ENCODE measurements at regions not wholly inside any gene's neighbourhood (a gene's known extent, or its start where the extent isn't known, plus 50 kb on each side); places are given as distances from the start of the nearest gene placed in this dataset.

- DNase-seq: no peak
- no peak for TF ChIP-seq CTCF (IDR thresholded peaks at IDR 0.05)
- H3K36me3 Mint-ChIP-seq: no peaks in the 10 kb centered on the region
- WGBS (ENCODE audit: insufficient coverage): 87% methylated on average over 5 of the region's 7 CpGs
- H3K4me3 ChIP-seq (ENCODE audit: low read length): no peak overlapping the region
- no peaks in the 10 kb centered on the region for H3K4me1 Mint-ChIP-seq
- no peaks in the 10 kb centered on the region for H3K27me3 ChIP-seq (ENCODE audit: control insufficient read depth, insufficient read depth, low read length)
- no peaks in the 10 kb centered on the region for H3K4me1 ChIP-seq (ENCODE audit: control insufficient read depth, insufficient read depth, low read length)
- no peak overlapping the region for H3K27ac Mint-ChIP-seq
- H3K36me3 ChIP-seq (ENCODE audit: control insufficient read depth, insufficient read depth, low read length): no peaks in the 10 kb centered on the region
- peaks cover 7 to 12% of the 10 kb centered on the region in 2 donors for H3K9me3 Mint-ChIP-seq
- H3K4me3 Mint-ChIP-seq: no peak overlapping the region
- no peak for ATAC-seq
- no peaks in the 10 kb centered on the region for H3K27me3 Mint-ChIP-seq (ENCODE audit: low read depth in 2 of 2)
- no peaks in the 10 kb centered on the region for H3K9me3 ChIP-seq (ENCODE audit: control insufficient read depth, insufficient read depth, low read length)
- intact Hi-C loops (cut with micrococcal nuclease): no loop called here
- no peak overlapping the region for H3K27ac ChIP-seq (ENCODE audit: low read length)
These were observed 1386.9 kb upstream of the WWC1 start for GRCh38 chr5:166904571-166904970.

DNA sequence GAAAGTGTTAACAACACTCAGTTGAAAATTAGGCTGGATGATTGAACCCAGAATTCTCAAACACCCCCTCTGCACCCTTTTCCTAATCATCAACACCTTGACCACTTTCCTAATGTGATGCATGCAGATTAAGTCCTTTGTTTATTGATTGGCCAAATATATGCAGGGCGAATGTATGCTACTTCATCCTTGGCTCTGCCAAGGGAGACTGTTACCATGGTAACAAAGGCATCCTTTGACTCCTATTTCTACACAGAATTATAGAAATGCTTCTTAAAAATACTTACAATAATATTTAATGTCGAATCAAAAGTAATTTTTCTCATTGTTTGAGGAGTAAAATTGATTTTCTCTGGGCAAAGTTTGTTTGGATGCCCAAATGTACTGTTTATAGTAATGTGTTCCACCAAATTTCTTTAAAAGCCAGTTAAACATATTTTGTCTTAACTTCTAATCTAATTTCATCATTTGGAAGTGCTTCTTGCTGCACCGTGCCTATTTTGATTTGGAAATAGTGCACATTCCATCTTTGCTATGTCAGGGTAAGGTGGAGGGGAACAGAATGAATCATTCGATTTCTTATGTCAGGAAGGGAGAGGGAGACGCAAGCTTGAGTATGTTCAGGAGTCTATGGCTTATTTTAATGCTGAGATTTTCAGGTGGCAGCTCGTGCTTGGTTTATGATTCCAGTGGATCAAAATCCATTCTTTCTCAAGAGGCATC, 1384.3 kb upstream of the WWC1 start:
- Mint-ChIP-seq H3K4me1 (no peaks in the 10 kb centered on the region), H3K27ac (no peak overlapping the region), H3K36me3 (no peaks in the 10 kb centered on the region), H3K27me3 (ENCODE audit: low read depth in 2 of 2) (no peaks in the 10 kb centered on the region), H3K9me3 (peaks cover 6 to 12% of the 10 kb centered on the region in 2 donors), H3K4me3 (no peak overlapping the region)
- DNase-seq (no peak), ATAC-seq (no peak)
- Histone ChIP-seq H3K36me3 (ENCODE audit: control insufficient read depth, insufficient read depth, low read length) (no peaks in the 10 kb centered on the region), H3K4me1 (ENCODE audit: control insufficient read depth, insufficient read depth, low read length) (no peaks in the 10 kb centered on the region), H3K27me3 (ENCODE audit: control insufficient read depth, insufficient read depth, low read length) (no peaks in the 10 kb centered on the region), H3K27ac (ENCODE audit: low read length) (no peak overlapping the region), H3K9me3 (ENCODE audit: control insufficient read depth, insufficient read depth, low read length) (no peaks in the 10 kb centered on the region), H3K4me3 (ENCODE audit: low read length) (no peak overlapping the region)
- TF ChIP-seq CTCF (IDR thresholded peaks at IDR 0.05): no peak
- intact Hi-C loops (cut with micrococcal nuclease): no loop called here
- WGBS (ENCODE audit: insufficient coverage): 72% methylated on average over 5 of the region's 6 CpGs

GRCh38 chr5:166909040-166909439, 1382.4 kb upstream of the WWC1 start:
- Mint-ChIP-seq H3K9me3 (peaks cover 6 to 9% of the 10 kb centered on the region in 2 donors), H3K36me3 (no peaks in the 10 kb centered on the region), H3K4me1 (no peaks in the 10 kb centered on the region), H3K27me3 (ENCODE audit: low read depth in 2 of 2) (no peaks in the 10 kb centered on the region), H3K27ac (no peak overlapping the region), H3K4me3 (no peak overlapping the region)
- intact Hi-C loops (cut with micrococcal nuclease): no loop called here
- Histone ChIP-seq H3K36me3 (ENCODE audit: control insufficient read depth, insufficient read depth, low read length) (no peaks in the 10 kb centered on the region), H3K4me3 (ENCODE audit: low read length) (no peak overlapping the region), H3K27ac (ENCODE audit: low read length) (no peak overlapping the region), H3K27me3 (ENCODE audit: control insufficient read depth, insufficient read depth, low read length) (no peaks in the 10 kb centered on the region), H3K4me1 (ENCODE audit: control insufficient read depth, insufficient read depth, low read length) (no peaks in the 10 kb centered on the region), H3K9me3 (ENCODE audit: control insufficient read depth, insufficient read depth, low read length) (no peaks in the 10 kb centered on the region)
- ATAC-seq: no peak
- no peak for TF ChIP-seq CTCF (IDR thresholded peaks at IDR 0.05)
- DNase-seq: no peak

GRCh38 chr5:166909926-166910325, 1381.5 kb upstream of the WWC1 start:
- H3K36me3 Mint-ChIP-seq: no peaks in the 10 kb centered on the region
- Histone ChIP-seq H3K36me3 (ENCODE audit: control insufficient read depth, insufficient read depth, low read length) (no peaks in the 10 kb centered on the region), H3K9me3 (ENCODE audit: control insufficient read depth, insufficient read depth, low read length) (no peaks in the 10 kb centered on the region), H3K27me3 (ENCODE audit: control insufficient read depth, insufficient read depth, low read length) (no peaks in the 10 kb centered on the region), H3K4me3 (ENCODE audit: low read length) (no peak overlapping the region), H3K4me1 (ENCODE audit: control insufficient read depth, insufficient read depth, low read length) (no peaks in the 10 kb centered on the region), H3K27ac (ENCODE audit: low read length) (no peak overlapping the region)
- no peaks in the 10 kb centered on the region for H3K27me3 Mint-ChIP-seq (ENCODE audit: low read depth in 2 of 2)
- intact Hi-C loops (cut with micrococcal nuclease): no loop called here
- TF ChIP-seq CTCF (IDR thresholded peaks at IDR 0.05): no peak
- DNase-seq: no peak
- 95% methylated on average over 2 of the region's 2 CpGs for WGBS (ENCODE audit: insufficient coverage)
- H3K4me3 Mint-ChIP-seq: no peak overlapping the region
- H3K27ac Mint-ChIP-seq: no peak overlapping the region
- H3K4me1 Mint-ChIP-seq: no peaks in the 10 kb centered on the region
- H3K9me3 Mint-ChIP-seq: peaks cover 6 to 9% of the 10 kb centered on the region in 2 donors
- ATAC-seq: no peak

Data from natural killer cell (primary cell).